ENCODE measurements at regions not wholly inside any gene's neighbourhood (a gene's known extent, or its start where the extent isn't known, plus 50 kb on each side); places are given as distances from the start of the nearest gene placed in this dataset.

GRCh38 chr6:134550604-134551003, 232.7 kb upstream of the SGK1 start:
- no peaks in the 10 kb centered on the region for H3K9me3 ChIP-seq
- WGBS, 5 donors: 57 to 75% (median 68%) methylated on average over 3 of the region's 3 CpGs
- peak overlapping the region in 3 of 8 donors; percentile 21 to 47 (median 22) for H3K27ac ChIP-seq
- intact Hi-C loops (cut with DNase I; ENCODE audit: low total_unique reads): no loop called here
- H3K27me3 ChIP-seq (replicated peaks in 1 of 7): no peaks in the 10 kb centered on the region
- no peak for DNase-seq
- H3K4me3 ChIP-seq: no peak overlapping the region
- no peak for TF ChIP-seq POLR2A (IDR thresholded peaks at IDR 0.05)
- no peak for TF ChIP-seq POLR2AphosphoS5 (IDR thresholded peaks at IDR 0.05)
- no peak for TF ChIP-seq CTCF (IDR thresholded peaks at IDR 0.05 in 8 of 11, conservative IDR thresholded peaks at IDR 0.05 in 3 of 11)
- peaks cover 0 to 23% (median 3%) of the 10 kb centered on the region in 6 donors for H3K4me1 ChIP-seq
- no peaks in the 10 kb centered on the region for H3K36me3 ChIP-seq

- no peak for TF ChIP-seq POLR2A (IDR thresholded peaks at IDR 0.05)
- Histone ChIP-seq H3K27me3 (replicated peaks in 1 of 7) (no peaks in the 10 kb centered on the region), H3K27ac (peak overlapping the region in 3 of 8 donors; percentile 21 to 41 (median 22)), H3K4me1 (peaks cover 0 to 23% (median 3%) of the 10 kb centered on the region in 6 donors), H3K36me3 (no peaks in the 10 kb centered on the region), H3K9me3 (no peaks in the 10 kb centered on the region), H3K4me3 (no peak overlapping the region)
- no peak for DNase-seq
- intact Hi-C loops (cut with DNase I; ENCODE audit: low total_unique reads): no loop called here
Measured at GRCh38 chr6:134549854-134550253, 231.9 kb upstream of the SGK1 start.

- no peak overlapping the region for H3K4me3 ChIP-seq
- H3K36me3 ChIP-seq: no peaks in the 10 kb centered on the region
- H3K9me3 ChIP-seq: no peaks in the 10 kb centered on the region
- WGBS, 5 donors: 73 to 85% (median 78%) methylated on average over 8 of the region's 8 CpGs
- no peak overlapping the region for H3K27ac ChIP-seq
- intact Hi-C loops (cut with DNase I; ENCODE audit: low total_unique reads): no loop called here
- TF ChIP-seq CTCF (IDR thresholded peaks at IDR 0.05 in 8 of 11, conservative IDR thresholded peaks at IDR 0.05 in 3 of 11) (no peak), POLR2AphosphoS5 (IDR thresholded peaks at IDR 0.05) (no peak), POLR2A (IDR thresholded peaks at IDR 0.05) (no peak)
- DNase-seq: no peak
- H3K27me3 ChIP-seq (replicated peaks in 1 of 7): no peaks in the 10 kb centered on the region
- H3K4me1 ChIP-seq: peaks cover 0 to 23% (median 3%) of the 10 kb centered on the region in 6 donors
Measured at GRCh38 chr6:134546962-134547645, 229.2 kb upstream of the SGK1 start.

- 63 to 82% (median 72%) methylated on average over 2 of the region's 2 CpGs for WGBS, 5 donors
- no peak for DNase-seq
- Histone ChIP-seq H3K36me3 (no peaks in the 10 kb centered on the region), H3K9me3 (no peaks in the 10 kb centered on the region), H3K4me1 (peaks cover 0 to 11% (median 5%) of the 10 kb centered on the region in 6 donors), H3K27ac (no peak overlapping the region), H3K4me3 (no peak overlapping the region), H3K27me3 (replicated peaks in 1 of 7) (no peaks in the 10 kb centered on the region)
- TF ChIP-seq CTCF (IDR thresholded peaks at IDR 0.05 in 8 of 11, conservative IDR thresholded peaks at IDR 0.05 in 3 of 11) (no peak), POLR2AphosphoS5 (IDR thresholded peaks at IDR 0.05) (no peak), POLR2A (IDR thresholded peaks at IDR 0.05) (no peak)
- intact Hi-C loops (cut with DNase I; ENCODE audit: low total_unique reads): no loop called here
Measured at GRCh38 chr6:134544737-134545136, 226.8 kb upstream of the SGK1 start.

Measured in spleen (tissue), 11 donors.